Posterior vena cava (tissue), 2 donors: ENCODE measurements at regions not wholly inside any gene's neighbourhood (a gene's known extent, or its start where the extent isn't known, plus 50 kb on each side); places are given as distances from the start of the nearest gene placed in this dataset.
"Not testable (repeated sequence)": the region's sequence is repeated elsewhere in the genome, so short reads cannot be mapped to it uniquely, and the experiment has no call there.

Source experiments
- DNase-seq: peaks from one replicate; pipeline ENCODE4 v3.0.0-alpha.2; 2020; ENCODE audit warnings: low spot score
- intact Hi-C, 2 donors: fragments of 100-400 bp; cut with DNase I; formaldehyde crosslinking; loops; one replicate each; pipeline versions ENCODE4 v1.14.1 to v1.14.2; 2022 to 2023
- donor health status: DM: yes; HTN: yes; CAD: no.
- donor health status: DM: yes; HTN: yes; CAD: no.

- intact Hi-C loops: no loop called here
- DNase-seq: no peak
These were observed 583.0 kb downstream of the TMEM121 start for GRCh38 chr14:106109337-106109736.

GRCh38 chr14:106115401-106115800 is 589.0 kb downstream of the TMEM121 start:
- intact Hi-C loops: no loop called here
- DNase-seq: no peak

- intact Hi-C loops, DNase-seq: not testable (repeated sequence)
These were observed 590.1 kb downstream of the TMEM121 start for GRCh38 chr14:106116339-106116930.

GRCh38 chr14:106120101-106120500 is 593.7 kb downstream of the TMEM121 start:
- DNase-seq: no peak
- intact Hi-C loops: no loop called here

DNA sequence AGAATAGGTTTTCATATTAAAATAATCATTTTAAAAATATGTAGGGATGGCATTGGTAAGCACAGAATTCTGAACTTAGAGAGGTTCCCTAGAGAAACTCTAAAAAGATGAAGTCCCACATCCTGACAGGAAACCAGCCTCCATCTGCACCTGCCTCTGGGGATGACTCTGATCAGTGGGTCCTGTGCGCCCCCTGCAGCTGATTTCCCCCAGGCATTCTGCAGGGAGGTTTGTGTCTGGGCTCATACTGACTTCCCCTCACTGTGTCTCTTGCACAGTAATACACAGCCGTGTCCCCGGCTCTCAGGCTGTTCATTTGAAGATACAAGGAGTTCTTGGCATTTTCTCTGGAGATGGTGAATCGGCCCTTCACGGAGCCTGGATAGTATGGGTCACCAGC is 602.9 kb downstream of the TMEM121 start:
- no peak for DNase-seq
- intact Hi-C loops: no loop called here

DNA sequence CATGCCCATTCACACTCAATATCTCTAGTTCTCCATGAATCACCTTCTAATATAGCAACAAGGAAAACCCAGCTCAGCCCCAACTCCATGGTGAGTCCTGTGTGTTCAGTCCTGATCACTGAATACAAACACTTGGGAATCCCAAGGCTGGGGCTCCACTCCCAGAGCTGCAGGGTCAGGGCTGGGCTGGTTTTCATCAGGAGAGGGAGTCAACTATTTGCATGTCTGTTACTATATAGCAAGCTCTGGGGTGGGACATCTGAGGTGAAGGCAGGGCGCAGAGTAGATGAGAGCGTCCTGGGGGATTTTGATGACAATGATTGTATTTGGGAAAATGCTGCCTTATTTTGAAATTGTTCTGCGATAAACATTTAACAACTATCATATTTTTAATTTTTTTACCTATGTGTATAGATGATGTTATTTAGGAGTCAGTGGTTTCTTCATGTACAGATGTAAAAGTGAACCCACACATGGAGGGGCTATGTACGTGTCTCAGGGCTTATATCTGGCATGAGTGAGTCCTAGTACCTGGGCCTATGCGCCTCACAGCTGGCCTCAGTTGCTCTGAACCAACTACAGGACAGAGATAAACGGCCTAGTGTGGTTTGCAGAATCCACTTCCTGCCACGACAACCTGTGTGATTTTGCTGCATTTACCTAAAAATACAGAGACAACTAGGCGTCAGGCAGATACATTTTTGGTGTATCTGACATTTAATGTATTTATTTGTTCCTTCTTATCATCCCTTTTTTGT is 603.7 kb downstream of the TMEM121 start:
- intact Hi-C loops, DNase-seq: not testable (repeated sequence)

GRCh38 chr14:106133126-106133525 is 606.7 kb downstream of the TMEM121 start:
- intact Hi-C loops: not testable (repeated sequence)

DNA sequence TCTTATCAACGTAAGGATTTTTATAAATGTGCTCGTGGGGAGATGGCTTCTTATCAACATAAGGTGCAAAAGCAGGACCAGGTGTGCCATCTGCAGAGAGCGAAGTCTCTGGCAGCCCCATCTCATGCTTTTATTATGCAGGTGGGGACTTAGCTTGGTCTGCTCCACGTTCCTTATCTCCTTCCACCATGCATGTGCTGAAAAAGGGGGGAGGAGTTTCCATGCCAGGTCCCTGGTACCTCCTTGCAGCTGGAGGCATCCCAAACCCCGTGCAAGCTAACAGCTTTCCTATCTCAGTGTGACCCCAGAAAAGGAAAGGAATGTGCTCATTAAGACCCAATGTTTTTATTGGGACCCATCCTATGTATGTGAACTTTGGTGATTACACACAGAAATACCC is 608.5 kb downstream of the TMEM121 start:
- no peak for DNase-seq
- intact Hi-C loops: no loop called here

More at GRCh38 chr14:106133126-106133525, 606.7 kb downstream of the TMEM121 start:
- DNase-seq: not testable (repeated sequence)

GRCh38 chr14:106141242-106142220 is 615.1 kb downstream of the TMEM121 start:
- no peak for DNase-seq

DNA sequence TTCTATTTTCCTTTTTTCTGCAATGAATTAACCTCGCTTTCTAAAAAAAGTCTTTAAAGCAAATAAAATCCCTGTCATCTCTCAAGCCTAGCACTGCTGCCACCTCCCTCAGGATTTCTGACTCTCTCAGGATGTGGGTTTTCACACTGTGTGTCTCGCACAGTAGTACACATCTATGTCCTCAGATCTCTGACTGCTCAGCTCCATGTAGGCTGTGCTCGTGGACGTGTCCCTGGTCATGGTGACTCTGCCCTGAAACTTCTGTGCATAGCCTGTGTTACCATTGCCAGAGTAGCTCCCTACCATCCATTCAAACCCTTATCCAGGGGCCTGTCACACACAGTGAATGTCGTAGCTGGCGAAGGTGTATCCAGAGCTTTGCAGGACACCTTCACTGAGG is 619.3 kb downstream of the TMEM121 start:
- DNase-seq, intact Hi-C loops: not testable (repeated sequence)

More at GRCh38 chr14:106141242-106142220, 615.1 kb downstream of the TMEM121 start:
- intact Hi-C loops: no loop called here

GRCh38 chr14:106153362-106153955 is 627.1 kb downstream of the TMEM121 start:
- DNase-seq: peak; percentile 93
- intact Hi-C loops: not testable (repeated sequence)

- DNase-seq: no peak
- intact Hi-C loops: no loop called here
These were observed 636.9 kb downstream of the TMEM121 start for GRCh38 chr14:106163316-106163715.

- intact Hi-C loops, DNase-seq: not testable (repeated sequence)
These were observed 637.4 kb downstream of the TMEM121 start for GRCh38 chr14:106163812-106164211.

GRCh38 chr14:106166232-106166631 is 639.8 kb downstream of the TMEM121 start:
- DNase-seq: no peak
- intact Hi-C loops: no loop called here

- DNase-seq: no peak
These were observed 640.3 kb downstream of the TMEM121 start for GRCh38 chr14:106166650-106167204.

GRCh38 chr14:106170163-106170658 is 643.8 kb downstream of the TMEM121 start:
- DNase-seq, intact Hi-C loops: not testable (repeated sequence)

More at GRCh38 chr14:106166650-106167204, 640.3 kb downstream of the TMEM121 start:
- intact Hi-C loops: no loop called here

DNA sequence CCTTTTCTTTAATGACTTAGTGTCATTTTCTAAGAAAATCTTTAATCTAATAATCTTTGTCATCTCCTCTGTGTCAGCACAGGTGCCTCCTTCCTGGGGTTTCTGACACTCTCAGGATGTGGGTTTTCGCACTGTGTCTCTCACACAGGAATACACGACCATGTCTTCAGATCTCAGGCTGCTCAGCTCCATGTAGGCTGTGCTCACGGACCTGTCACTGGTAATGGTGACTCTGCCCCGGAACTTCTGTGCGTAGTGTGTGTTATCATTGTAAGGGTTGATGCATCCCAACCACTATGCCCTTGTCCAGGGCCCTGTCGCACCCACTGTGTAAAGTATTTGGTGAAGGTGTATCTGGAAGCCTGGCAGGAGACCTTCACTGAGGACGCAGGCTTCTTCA is 647.8 kb downstream of the TMEM121 start:
- no peak for DNase-seq
- intact Hi-C loops: no loop called here
